ENCODE measurements at regions not wholly inside any gene's neighbourhood (a gene's known extent, or its start where the extent isn't known, plus 50 kb on each side); places are given as distances from the start of the nearest gene placed in this dataset.

- DNase-seq (ENCODE audit: low read depth, low spot score), result no peak
These were observed 484.0 kb downstream of the NAF1 start for GRCh38 chr4:162682651-162683050.

GRCh38 chr4:162681212-162681611, 485.5 kb downstream of the NAF1 start:
- DNase-seq (ENCODE audit: low read depth, low spot score), result no peak
- H3K27ac ChIP-seq, result no peak overlapping the region

More at GRCh38 chr4:162682651-162683050, 484.0 kb downstream of the NAF1 start:
- H3K27ac ChIP-seq, result no peak overlapping the region

- no peak overlapping the region for H3K27ac ChIP-seq
- DNase-seq (ENCODE audit: low read depth, low spot score), result no peak
These were observed 491.0 kb downstream of the NAF1 start for GRCh38 chr4:162675661-162676060.

GRCh38 chr4:162661913-162662312, 498.1 kb upstream of the FSTL5 start:
- DNase-seq (ENCODE audit: low read depth, low spot score), result no peak
- no peak overlapping the region for H3K27ac ChIP-seq

- H3K27ac ChIP-seq, result no peak overlapping the region
- DNase-seq (ENCODE audit: low read depth, low spot score), result no peak
These were observed 495.9 kb upstream of the FSTL5 start for GRCh38 chr4:162659716-162660115.

GRCh38 chr4:162657966-162658365, 494.2 kb upstream of the FSTL5 start:
- no peak for DNase-seq (ENCODE audit: low read depth, low spot score)
- H3K27ac ChIP-seq, result no peak overlapping the region

- DNase-seq (ENCODE audit: low read depth, low spot score), result no peak
- no peak overlapping the region for H3K27ac ChIP-seq
These were observed 486.4 kb upstream of the FSTL5 start for GRCh38 chr4:162650166-162650565.

GRCh38 chr4:162645381-162645780, 481.6 kb upstream of the FSTL5 start:
- no peak for DNase-seq (ENCODE audit: low read depth, low spot score)
- H3K27ac ChIP-seq, result no peak overlapping the region

GRCh38 chr4:162644346-162644745, 480.5 kb upstream of the FSTL5 start:
- DNase-seq (ENCODE audit: low read depth, low spot score), result peak; percentile 3
- no peak overlapping the region for H3K27ac ChIP-seq

- no peak for DNase-seq (ENCODE audit: low read depth, low spot score)
These were observed 476.4 kb upstream of the FSTL5 start for GRCh38 chr4:162640152-162640551.

GRCh38 chr4:162634390-162634789, 470.6 kb upstream of the FSTL5 start:
- no peak overlapping the region for H3K27ac ChIP-seq
- DNase-seq (ENCODE audit: low read depth, low spot score), result no peak

More at GRCh38 chr4:162640152-162640551, 476.4 kb upstream of the FSTL5 start:
- H3K27ac ChIP-seq, result no peak overlapping the region

GRCh38 chr4:162622664-162623063, 458.9 kb upstream of the FSTL5 start:
- no peak for DNase-seq (ENCODE audit: low read depth, low spot score)
- H3K27ac ChIP-seq, result no peak overlapping the region

- no peak for DNase-seq (ENCODE audit: low read depth, low spot score)
- no peak overlapping the region for H3K27ac ChIP-seq
These were observed 446.3 kb upstream of the FSTL5 start for GRCh38 chr4:162610116-162610515.

GRCh38 chr4:162586266-162586665, 422.5 kb upstream of the FSTL5 start:
- DNase-seq (ENCODE audit: low read depth, low spot score), result no peak
- H3K27ac ChIP-seq, result no peak overlapping the region

- no peak for DNase-seq (ENCODE audit: low read depth, low spot score)
- H3K27ac ChIP-seq, result no peak overlapping the region
These were observed 418.4 kb upstream of the FSTL5 start for GRCh38 chr4:162582180-162582579.

- H3K27ac ChIP-seq, result no peak overlapping the region
These were observed 401.9 kb upstream of the FSTL5 start for GRCh38 chr4:162565730-162566129.

GRCh38 chr4:162560073-162560472, 396.3 kb upstream of the FSTL5 start:
- no peak for DNase-seq (ENCODE audit: low read depth, low spot score)
- no peak overlapping the region for H3K27ac ChIP-seq

More at GRCh38 chr4:162565730-162566129, 401.9 kb upstream of the FSTL5 start:
- DNase-seq (ENCODE audit: low read depth, low spot score), result no peak

GRCh38 chr4:162557516-162558106, 393.8 kb upstream of the FSTL5 start:
- no peak for DNase-seq (ENCODE audit: low read depth, low spot score)
- H3K27ac ChIP-seq, result no peak overlapping the region

- DNase-seq (ENCODE audit: low read depth, low spot score), result no peak
- no peak overlapping the region for H3K27ac ChIP-seq
These were observed 371.3 kb upstream of the FSTL5 start for GRCh38 chr4:162535121-162535520.

GRCh38 chr4:162523171-162523570, 359.4 kb upstream of the FSTL5 start:
- no peak for DNase-seq (ENCODE audit: low read depth, low spot score)
- H3K27ac ChIP-seq, result no peak overlapping the region

- H3K27ac ChIP-seq, result no peak overlapping the region
- no peak for DNase-seq (ENCODE audit: low read depth, low spot score)
These were observed 358.9 kb upstream of the FSTL5 start for GRCh38 chr4:162522724-162523123.

GRCh38 chr4:162510937-162511336, 347.1 kb upstream of the FSTL5 start:
- H3K27ac ChIP-seq, result no peak overlapping the region
- no peak for DNase-seq (ENCODE audit: low read depth, low spot score)

- no peak for DNase-seq (ENCODE audit: low read depth, low spot score)
- H3K27ac ChIP-seq, result no peak overlapping the region
These were observed 346.3 kb upstream of the FSTL5 start for GRCh38 chr4:162510115-162510514.
